Activated CD4-positive, alpha-beta T cell treated with anti-CD3 and anti-CD28 coated beads, Interleukin-2, amount 50 U/mL, for 4 hours (primary cell): ENCODE measurements at regions not wholly inside any gene's neighbourhood (a gene's known extent, or its start where the extent isn't known, plus 50 kb on each side); places are given as distances from the start of the nearest gene placed in this dataset.

Experiments used
- DNase-seq, 2 experiments: peaks; one replicate each; pipeline ENCODE4 v3.0.0-alpha.2; 2020

- no peak for DNase-seq
Observed at GRCh38 chr9:126275386-126276001, 51.1 kb upstream of the MVB12B start.

- no peak for DNase-seq
Observed at GRCh38 chr9:126276056-126276728, 50.4 kb upstream of the MVB12B start.
